H1 (cell line): ENCODE measurements at regions not wholly inside any gene's neighbourhood (a gene's known extent, or its start where the extent isn't known, plus 50 kb on each side); places are given as distances from the start of the nearest gene placed in this dataset.

Experiments used
- CTCF ChIA-PET: fragments of 300-600 bp; sonication (Branson Sonifier 250); formaldehyde crosslinking; loops from one replicate; lab custom pipeline; 2021; ENCODE audit not compliant: partially characterized antibody; lab: Charles Lee
- POLR2A ChIA-PET: fragments of 300-600 bp; sonication (Branson Sonifier 250); formaldehyde crosslinking; loops from one replicate; lab custom pipeline; 2021; ENCODE audit warnings: inconsistent platforms; ENCODE audit not compliant: partially characterized antibody; lab: Charles Lee
- DNase-seq, 2 experiments: peaks; one replicate each; pipeline versions ENCODE4 v3.0.0 to v3.0.0-alpha.2; 2010 to 2022; ENCODE audit warnings: low spot score in 2 of 2, low read depth in 1 of 2, mixed read lengths in 1 of 2
- FAIRE-seq: peaks from 2 replicates; lab custom pipeline; 2011; peaks lifted over from hg19 to GRCh38; lab: Jason Lieb, UNC
- H2AFZ ChIP-seq: 2 replicates; pipeline ENCODE4 v1.8.1; 2012; ENCODE audit warnings: low read length, inconsistent platforms
- H2AK5ac ChIP-seq: 2 replicates; pipeline ENCODE4 v1.6.1; 2013; ENCODE audit warnings: low read depth, low read length
- H2BK120ac ChIP-seq: replicated peaks from 2 replicates; pipeline ENCODE3; 2013; ENCODE audit warnings: low read depth, low read length, inconsistent platforms
- H2BK12ac ChIP-seq: 2 replicates; pipeline ENCODE4 v1.6.1; 2013; ENCODE audit warnings: low read depth, low read length
- H2BK15ac ChIP-seq: 2 replicates; pipeline ENCODE4 v1.6.1; 2013; ENCODE audit warnings: low read length
- H2BK20ac ChIP-seq: 2 replicates; pipeline ENCODE4 v1.6.1; 2013; ENCODE audit warnings: low read length
- H2BK5ac ChIP-seq: 2 replicates; pipeline ENCODE4 v1.6.1; 2013; ENCODE audit warnings: low read depth, low read length
- H3K14ac ChIP-seq: 2 replicates; pipeline ENCODE4 v1.6.1; 2013; ENCODE audit warnings: inconsistent platforms; ENCODE audit not compliant: insufficient read length
- H3K18ac ChIP-seq: 2 replicates; pipeline ENCODE4 v1.6.1; 2013; ENCODE audit warnings: low read length; ENCODE audit errors: extremely low read depth
- H3K23ac ChIP-seq: 2 replicates; pipeline ENCODE4 v1.6.1; 2013; ENCODE audit warnings: inconsistent platforms; ENCODE audit not compliant: insufficient read length
- H3K23me2 ChIP-seq: 2 replicates; pipeline ENCODE4 v1.6.1; 2013; ENCODE audit warnings: low read depth, low read length
- H3K27ac ChIP-seq: 2 replicates; pipeline ENCODE4 v1.6.1; 2011; ENCODE audit warnings: low read depth, low read length, inconsistent platforms
- H3K27me3 ChIP-seq, 4 experiments: replicated peaks in 1 of 4; 1 replicate in 1 of 4; 2 replicates in 3 of 4; pipeline versions ENCODE4 v1.6.1 to v1.8.1; 2011 to 2013; ENCODE audit warnings: low read length in 3 of 4, mild to moderate bottlenecking in 3 of 4, inconsistent platforms in 2 of 4, mixed read lengths in 2 of 4, moderate library complexity in 1 of 4; ENCODE audit not compliant: control insufficient read depth in 3 of 4, insufficient read depth in 3 of 4; ENCODE audit errors: extremely low read depth in 1 of 4
- H3K36me3 ChIP-seq, 4 experiments: 2 replicates each; pipeline versions ENCODE4 v1.6.1 to v1.8.1; 2011 to 2013; ENCODE audit warnings: mild to moderate bottlenecking in 4 of 4, low read length in 3 of 4, moderate library complexity in 2 of 4, control low read depth in 1 of 4, inconsistent platforms in 1 of 4; ENCODE audit not compliant: insufficient read depth in 4 of 4, control insufficient read depth in 2 of 4
- H3K4ac ChIP-seq: replicated peaks from 2 replicates; pipeline ENCODE3; 2013; ENCODE audit warnings: low read length, low read depth, mixed read lengths, inconsistent platforms; ENCODE audit not compliant: insufficient read length
- H3K4me1 ChIP-seq, 4 experiments: replicated peaks in 1 of 4; 1 replicate in 1 of 4; 2 replicates in 3 of 4; pipeline versions ENCODE4 v1.6.1 to v1.8.1; 2011 to 2013; ENCODE audit warnings: low read length in 3 of 4, inconsistent platforms in 2 of 4, mixed read lengths in 1 of 4; ENCODE audit not compliant: insufficient read depth in 4 of 4, control insufficient read depth in 3 of 4
- H3K4me2 ChIP-seq, 2 experiments: 2 replicates each; pipeline versions ENCODE4 v1.6.1 to v1.8.1; 2011 to 2013; ENCODE audit warnings: low read depth in 2 of 2, low read length in 2 of 2, control low read depth in 1 of 2, inconsistent platforms in 1 of 2, mild to moderate bottlenecking in 1 of 2; ENCODE audit not compliant: insufficient read depth in 1 of 2
- H3K4me3 ChIP-seq, 4 experiments: fragments of 200-600, 300-600 bp in 1 of 4; sonication (generic), shearing (Covaris generic), sonication (Bioruptor Twin) in 1 of 4; 2 replicates each; pipeline versions ENCODE4 v1.5.1 to v1.8.1; 2011 to 2016; ENCODE audit warnings: low read length in 4 of 4, low read depth in 3 of 4, control low read depth in 2 of 4, inconsistent platforms in 2 of 4, mild to moderate bottlenecking in 2 of 4, mixed read lengths in 1 of 4, moderate library complexity in 1 of 4; ENCODE audit not compliant: insufficient read depth in 2 of 4; ENCODE audit errors: extremely low read depth in 1 of 4
- H3K56ac ChIP-seq: replicated peaks from 2 replicates; pipeline ENCODE3; 2013; ENCODE audit warnings: low read depth, mild to moderate bottlenecking, mixed read lengths, low read length, inconsistent platforms; ENCODE audit not compliant: insufficient read length
- H3K79me1 ChIP-seq: 2 replicates; pipeline ENCODE4 v1.6.1; 2013; ENCODE audit warnings: low read depth, low read length, control low read depth
- H3K79me2 ChIP-seq, 2 experiments: 2 replicates each; pipeline versions ENCODE4 v1.6.1 to v1.8.1; 2012 to 2013; ENCODE audit warnings: low read length in 2 of 2, mild to moderate bottlenecking in 2 of 2, inconsistent platforms in 1 of 2; ENCODE audit not compliant: insufficient read depth in 2 of 2, control insufficient read depth in 1 of 2
- H3K9ac ChIP-seq, 4 experiments: replicated peaks in 1 of 4; 1 replicate in 1 of 4; 2 replicates in 3 of 4; pipeline versions ENCODE4 v1.6.1 to v1.8.1; 2011 to 2013; ENCODE audit warnings: low read depth in 3 of 4, low read length in 3 of 4, control low read depth in 2 of 4, mild to moderate bottlenecking in 2 of 4, moderate library complexity in 2 of 4, inconsistent platforms in 1 of 4; ENCODE audit errors: extremely low read depth in 1 of 4
- H3K9me3 ChIP-seq, 2 experiments: 2 replicates each; pipeline versions ENCODE4 v1.6.1 to v1.8.1; 2012 to 2013; ENCODE audit warnings: mild to moderate bottlenecking in 2 of 2, moderate library complexity in 2 of 2, control low read depth in 1 of 2, inconsistent platforms in 1 of 2, low read depth in 1 of 2, low read length in 1 of 2, mixed read lengths in 1 of 2; ENCODE audit not compliant: insufficient read depth in 2 of 2
- H4K20me1 ChIP-seq, 2 experiments: replicated peaks in 1 of 2; 2 replicates each; pipeline versions ENCODE3 to v1.8.1; 2011 to 2013; ENCODE audit warnings: inconsistent platforms in 2 of 2, low read length in 2 of 2, mild to moderate bottlenecking in 1 of 2; ENCODE audit not compliant: insufficient read depth in 2 of 2, control insufficient read depth in 1 of 2
- H4K5ac ChIP-seq: 2 replicates; pipeline ENCODE4 v1.6.1; 2013; ENCODE audit warnings: low read length, low read depth, mixed read lengths, inconsistent platforms; ENCODE audit not compliant: insufficient read length
- H4K8ac ChIP-seq: 2 replicates; pipeline ENCODE4 v1.8.0; 2013; ENCODE audit warnings: mild to moderate bottlenecking, moderate library complexity, low read length, inconsistent platforms; ENCODE audit not compliant: insufficient read depth; ENCODE audit errors: extremely low read depth
- H4K91ac ChIP-seq: replicated peaks from 2 replicates; pipeline ENCODE3; 2013; ENCODE audit warnings: low read length, mixed read lengths, inconsistent platforms; ENCODE audit not compliant: insufficient read length
- ASH2L ChIP-seq: fragments of 200-600, 300-600 bp; sonication (generic); IDR thresholded peaks from one replicate; pipeline ENCODE4 v1.7.1; 2017; ENCODE audit warnings: low read length
- CBX5 ChIP-seq: fragments of 300-800, 300-1000 bp; sonication (generic); IDR thresholded peaks from 2 replicates; pipeline ENCODE4 v1.7.1; 2016; ENCODE audit warnings: antibody characterized with exemption, low read length, low read depth
- CEBPB ChIP-seq: IDR thresholded peaks from 2 replicates; pipeline ENCODE4 v1.6.1; 2012; ENCODE audit warnings: low read depth, low read length
- HDAC2 ChIP-seq, 2 experiments: fragments of 300-600 bp in 1 of 2; sonication (generic) in 1 of 2; IDR thresholded peaks; 2 replicates each; pipeline ENCODE4 v1.6.1; 2011 to 2012; ENCODE audit warnings: low read depth in 2 of 2, low read length in 2 of 2, mild to moderate bottlenecking in 2 of 2, moderate library complexity in 2 of 2, borderline replicate concordance in 1 of 2, inconsistent platforms in 1 of 2
- JUN ChIP-seq: IDR thresholded peaks from 2 replicates; pipeline ENCODE4 v1.6.1; 2011; ENCODE audit warnings: low read depth, mild to moderate bottlenecking, improper control_type of control experiment, low read length
- POLR2A ChIP-seq, 2 experiments: IDR thresholded peaks; 1 replicate in 1 of 2; 2 replicates in 1 of 2; pipeline ENCODE4 v1.6.1; 2011; ENCODE audit warnings: low read depth in 2 of 2, low read length in 2 of 2, mild to moderate bottlenecking in 2 of 2; ENCODE audit errors: control extremely low read depth in 1 of 2
- POLR2AphosphoS5 ChIP-seq: IDR thresholded peaks from 2 replicates; pipeline ENCODE4 v1.6.1; 2011; ENCODE audit warnings: low read depth, low read length
- SIRT6 ChIP-seq: IDR thresholded peaks from one replicate; pipeline ENCODE4 v1.7.1; 2012; ENCODE audit warnings: low read length, inconsistent platforms
- SUZ12 ChIP-seq: fragments of 200-600 bp; sonication (generic); IDR thresholded peaks from 2 replicates; pipeline ENCODE4 v1.6.1; 2012; ENCODE audit warnings: mild to moderate bottlenecking, inconsistent platforms, low read length, moderate library complexity, mixed read lengths
- USF2 ChIP-seq: IDR thresholded peaks from 2 replicates; pipeline ENCODE4 v1.6.1; 2011; ENCODE audit warnings: low read length, improper control_type of control experiment
- YY1 ChIP-seq: IDR thresholded peaks from 2 replicates; pipeline ENCODE4 v1.6.1; 2011; ENCODE audit warnings: low read depth, mild to moderate bottlenecking, low read length
- WGBS, 2 experiments: shearing (Covaris generic) in 1 of 2; methylation state at CpG; one replicate each; pipeline versions ENCODE4 v1.1.6 to v1.1.7; 2013 to 2015; ENCODE audit warnings: low lambda C conversion rate in 2 of 2, mixed read lengths in 2 of 2, inconsistent platforms in 1 of 2, low coverage in 1 of 2, missing lambda C conversion rate in 1 of 2; ENCODE audit not compliant: insufficient replicate concordance in 2 of 2, insufficient coverage in 1 of 2, insufficient read length in 1 of 2; ENCODE audit errors: extremely low coverage in 1 of 2, missing lambda C conversion rate in 1 of 2; 5-methylcytosine and 5-hydroxymethylcytosine counted together

GRCh38 chr9:108225149-108225800 is 630.5 kb downstream of the ACTL7B start:
- no peak overlapping the region for H2BK15ac ChIP-seq
- no peak overlapping the region for H3K56ac ChIP-seq
- DNase-seq, result no peak
- H3K23me2 ChIP-seq, result no peaks in the 10 kb centered on the region; the same call in 1 of the 2 replicates
- H4K5ac ChIP-seq, result no peak overlapping the region
- ChIA-PET CTCF (interaction anchor here (1.1 kb wide), 1 partner anchor 13 kb away, joined by 3 read pairs; no protein-coding TSS in a partner anchor), POLR2A (no interaction called here)
- H2BK12ac ChIP-seq, result no peak overlapping the region
- H2AK5ac ChIP-seq, result no peak overlapping the region
- 98% methylated on average over 5 of the region's 5 CpGs; no CpG with 5 or more reads in 1 of the 2 experiments for WGBS, 2 experiments
- H4K20me1 ChIP-seq, result no peaks in the 10 kb centered on the region
- H3K18ac ChIP-seq, result no peak overlapping the region
- no peaks in the 10 kb centered on the region for H3K27me3 ChIP-seq
- H3K14ac ChIP-seq, result no peak overlapping the region
- H3K36me3 ChIP-seq, result no peaks in the 10 kb centered on the region
- no peak overlapping the region for H2AFZ ChIP-seq
- no peaks in the 10 kb centered on the region for H3K79me2 ChIP-seq
- H2BK5ac ChIP-seq, result no peak overlapping the region
- TF ChIP-seq SIRT6 (no peak), POLR2A (IDR thresholded peaks at IDR 0.05; ENCODE audit: control extremely low read depth in 1 of 2, low read depth in 2 of 2, low read length in 2 of 2) (no peak), USF2 (no peak), CBX5 (no peak), HDAC2 (IDR thresholded peaks at IDR 0.05; ENCODE audit: borderline replicate concordance in 1 of 2, low read depth in 2 of 2, low read length in 2 of 2) (no peak), SUZ12 (no peak), POLR2AphosphoS5 (no peak), JUN (no peak), ASH2L (no peak), CEBPB (no peak), YY1 (no peak)
- TF ChIP-seq, all 59 proteins: peak for 0
- Histone ChIP-seq H3K27ac (no peak overlapping the region), H3K9ac (no peak overlapping the region), H3K4me3 (no peak overlapping the region), H2BK120ac (no peak overlapping the region), H3K23ac (no peak overlapping the region), H3K4me1 (no peaks in the 10 kb centered on the region), H3K4me2 (no peak overlapping the region), H4K91ac (no peak overlapping the region), H4K8ac (no peak overlapping the region), H3K79me1 (no peaks in the 10 kb centered on the region), H3K9me3 (no peaks in the 10 kb centered on the region), H3K4ac (no peak overlapping the region), H2BK20ac (no peak overlapping the region)
- FAIRE-seq, result no peak
